ENCODE measurements at regions not wholly inside any gene's neighbourhood (a gene's known extent, or its start where the extent isn't known, plus 50 kb on each side); places are given as distances from the start of the nearest gene placed in this dataset.
A peak's percentile ranks its signal among the peaks of the same experiment; 100 is the strongest.
"Not testable (repeated sequence)": the region's sequence is repeated elsewhere in the genome, so short reads cannot be mapped to it uniquely, and the experiment has no call there.

DNA sequence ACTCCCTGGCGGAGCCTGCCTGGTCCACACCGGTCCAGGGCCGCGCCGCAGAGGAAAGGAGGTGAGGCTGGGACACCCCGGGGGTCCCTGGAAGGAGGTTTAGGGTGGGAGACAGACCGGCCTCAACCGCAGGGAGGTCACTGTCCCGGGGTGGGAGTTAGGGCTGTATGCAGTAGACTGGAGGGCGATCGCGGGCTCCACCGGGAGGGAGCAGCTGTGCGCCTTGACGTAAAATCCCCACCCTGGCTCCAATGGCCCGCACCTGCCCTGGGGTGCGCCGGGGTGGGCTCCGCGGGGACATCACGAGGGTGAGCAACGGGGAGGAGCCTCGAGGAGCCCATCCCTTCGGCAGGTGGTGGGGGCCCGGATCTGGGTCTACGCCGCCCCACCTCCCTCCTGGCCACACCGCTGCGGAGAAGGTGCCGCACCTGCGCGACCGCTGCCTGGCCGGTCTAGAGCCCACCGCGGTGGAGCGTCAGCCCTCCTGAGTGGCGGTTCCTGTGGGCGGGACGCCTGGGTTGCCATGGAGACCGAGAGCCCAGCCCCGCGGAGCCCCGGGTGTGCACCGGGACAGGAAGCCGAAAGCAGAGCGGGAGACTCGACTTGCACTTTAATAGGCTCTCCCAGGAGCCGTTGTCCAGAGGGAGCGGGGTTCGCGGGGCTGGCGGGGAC lies 105.1 kb downstream of the ADRA2C start:
- TF ChIP-seq PKNOX1 (IDR thresholded peaks at IDR 0.05) (peak; percentile 50), NFRKB (IDR thresholded peaks at IDR 0.05) (no peak), FOXA1 (IDR thresholded peaks at IDR 0.05) (no peak), L3MBTL2 (conservative IDR thresholded peaks at IDR 0.05) (no peak)
- ChIA-PET CTCF (no interaction called here), POLR2A (no interaction called here)
- DNase-seq (ENCODE audit: extremely low spot score), result peak; percentile 69

DNA sequence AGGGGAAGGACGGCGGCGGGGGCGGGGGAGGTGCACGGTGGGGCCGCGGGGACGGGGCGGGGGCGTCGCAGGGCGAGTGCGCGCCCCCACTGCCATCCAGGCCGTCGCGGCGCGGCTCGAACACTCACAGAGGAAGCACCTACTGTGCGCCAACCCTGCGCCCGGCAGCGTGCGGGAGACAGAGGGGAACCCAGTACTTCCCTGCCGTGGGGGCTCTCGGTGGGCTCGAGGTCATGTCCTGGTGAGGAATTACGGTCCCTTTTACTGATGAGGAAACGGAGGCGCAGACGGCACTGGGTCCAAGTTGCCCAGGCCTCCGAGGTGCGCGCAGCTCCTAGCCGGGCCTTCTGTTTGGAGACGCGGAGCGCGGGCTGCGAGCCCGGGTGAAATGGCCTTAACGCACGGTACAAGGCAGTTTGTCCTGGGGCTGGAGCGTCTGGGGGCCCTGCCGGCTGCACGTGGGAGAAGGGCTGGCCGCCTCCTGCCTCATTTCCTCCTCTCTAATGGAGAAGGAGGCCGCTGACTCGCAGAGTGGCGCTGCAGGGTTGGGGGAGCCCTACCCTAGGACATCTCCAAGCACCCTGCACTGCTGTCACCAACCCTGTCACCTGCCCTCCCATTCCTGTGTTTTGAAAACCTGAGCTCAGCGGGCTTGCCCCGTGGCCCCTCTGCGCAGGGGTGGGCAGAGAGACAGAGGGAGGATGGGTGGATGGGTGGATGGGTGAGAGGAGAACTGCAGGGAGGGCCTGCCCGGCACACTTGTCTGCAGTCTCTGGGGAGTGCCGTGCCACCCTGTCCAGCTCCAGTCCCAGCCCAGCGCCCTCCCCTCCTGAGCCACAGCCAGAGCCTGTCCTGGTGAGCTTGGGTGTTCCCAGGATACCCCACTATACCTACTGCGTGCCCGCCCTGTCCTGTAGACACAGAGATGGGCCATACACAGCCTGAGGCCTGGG lies 106.0 kb downstream of the ADRA2C start:
- no peak for TF ChIP-seq SUZ12 (IDR thresholded peaks at IDR 0.05)
- POLR2A ChIA-PET, result no interaction called here
- CTCF ChIA-PET, result no interaction called here
- DNase-seq (ENCODE audit: extremely low spot score), result no peak

- TF ChIP-seq SP1 (IDR thresholded peaks at IDR 0.05) (no peak), SUZ12 (IDR thresholded peaks at IDR 0.05) (no peak), FOXA1 (IDR thresholded peaks at IDR 0.05) (no peak), FOXM1 (IDR thresholded peaks at IDR 0.05; ENCODE audit: borderline replicate concordance) (no peak)
- DNase-seq (ENCODE audit: extremely low spot score), result no peak
- ChIA-PET POLR2A (no interaction called here), CTCF (no interaction called here)
Measured at GRCh38 chr4:3872834-3873313, 106.7 kb downstream of the ADRA2C start.

DNA sequence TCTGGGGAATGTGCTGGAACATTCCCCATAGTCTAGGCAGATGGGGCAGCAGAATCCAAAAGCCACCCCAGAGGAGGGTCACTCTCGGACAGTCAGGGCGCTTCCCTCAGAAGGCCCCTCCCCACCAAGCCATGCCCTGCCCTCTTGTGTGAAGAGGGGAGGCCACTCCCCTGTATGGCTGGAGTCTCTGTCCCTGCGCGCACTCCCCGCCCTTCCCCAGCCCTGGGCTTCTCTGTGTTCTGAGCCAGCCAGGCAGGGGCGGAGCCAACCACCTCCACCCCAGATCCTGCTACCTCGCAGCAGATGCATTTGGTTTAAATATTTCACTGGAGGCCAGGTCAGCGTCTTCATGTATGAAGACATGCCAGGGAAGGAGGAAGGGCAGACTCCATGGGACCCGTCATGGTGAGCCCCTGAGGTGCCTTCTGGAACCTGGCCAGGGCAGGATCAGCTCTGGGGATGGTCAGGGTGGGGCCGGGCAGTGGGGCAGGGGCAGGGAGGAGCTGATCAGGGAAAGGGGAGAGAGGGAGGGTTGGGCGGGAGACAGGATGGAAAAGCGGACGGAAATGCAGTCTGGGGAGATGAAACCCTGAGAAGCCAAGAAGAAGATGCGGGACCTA lies 107.3 kb downstream of the ADRA2C start:
- ChIA-PET CTCF (no interaction called here), POLR2A (no interaction called here)
- no peak for DNase-seq (ENCODE audit: extremely low spot score)
- TF ChIP-seq SUZ12 (IDR thresholded peaks at IDR 0.05), result no peak
- no peak for TF ChIP-seq BHLHE40 (IDR thresholded peaks at IDR 0.05; ENCODE audit: borderline replicate concordance)
- TF ChIP-seq PKNOX1 (IDR thresholded peaks at IDR 0.05), result no peak
- no peak for TF ChIP-seq LEF1 (IDR thresholded peaks at IDR 0.05; ENCODE audit: borderline replicate concordance)
- no peak for TF ChIP-seq FOXK2 (IDR thresholded peaks at IDR 0.05)
- TF ChIP-seq L3MBTL2 (conservative IDR thresholded peaks at IDR 0.05), result no peak
- no peak for TF ChIP-seq FOXA1 (IDR thresholded peaks at IDR 0.05)
- TF ChIP-seq ZNF384 (IDR thresholded peaks at IDR 0.05), result no peak
- no peak for TF ChIP-seq NFRKB (IDR thresholded peaks at IDR 0.05)
- no peak for TF ChIP-seq HDGF (IDR thresholded peaks at IDR 0.05; ENCODE audit: borderline replicate concordance)
- no peak for TF ChIP-seq CTBP1 (IDR thresholded peaks at IDR 0.05; ENCODE audit: borderline replicate concordance)
- TF ChIP-seq TARDBP (IDR thresholded peaks at IDR 0.05), result no peak
- no peak for TF ChIP-seq ARNT (IDR thresholded peaks at IDR 0.05)
- TF ChIP-seq FOXM1 (IDR thresholded peaks at IDR 0.05; ENCODE audit: borderline replicate concordance), result no peak
- no peak for TF ChIP-seq SP1 (IDR thresholded peaks at IDR 0.05)
- no peak for TF ChIP-seq ELF4 (IDR thresholded peaks at IDR 0.05)

GRCh38 chr4:3874028-3874415 lies 107.8 kb downstream of the ADRA2C start:
- no peak for TF ChIP-seq BHLHE40 (IDR thresholded peaks at IDR 0.05; ENCODE audit: borderline replicate concordance)
- no peak for TF ChIP-seq SP1 (IDR thresholded peaks at IDR 0.05)
- DNase-seq (ENCODE audit: extremely low spot score), result no peak
- ChIA-PET POLR2A (no interaction called here), CTCF (no interaction called here)

- DNase-seq (ENCODE audit: extremely low spot score), result no peak
- CTCF ChIA-PET, result no interaction called here
- no peak for TF ChIP-seq NFRKB (IDR thresholded peaks at IDR 0.05)
- no peak for TF ChIP-seq SUZ12 (IDR thresholded peaks at IDR 0.05)
- no peak for TF ChIP-seq SP1 (IDR thresholded peaks at IDR 0.05)
- no peak for TF ChIP-seq BHLHE40 (IDR thresholded peaks at IDR 0.05; ENCODE audit: borderline replicate concordance)
- TF ChIP-seq L3MBTL2 (conservative IDR thresholded peaks at IDR 0.05), result no peak
- TF ChIP-seq LEF1 (IDR thresholded peaks at IDR 0.05; ENCODE audit: borderline replicate concordance), result no peak
- TF ChIP-seq CTBP1 (IDR thresholded peaks at IDR 0.05; ENCODE audit: borderline replicate concordance), result no peak
- no peak for TF ChIP-seq FOXK2 (IDR thresholded peaks at IDR 0.05)
- no peak for TF ChIP-seq FOXM1 (IDR thresholded peaks at IDR 0.05; ENCODE audit: borderline replicate concordance)
- POLR2A ChIA-PET, result no interaction called here
Measured at GRCh38 chr4:3874525-3875110, 108.4 kb downstream of the ADRA2C start.

GRCh38 chr4:3875466-3875865 lies 109.3 kb downstream of the ADRA2C start:
- ChIA-PET POLR2A (no interaction called here), CTCF (no interaction called here)
- no peak for TF ChIP-seq CTBP1 (IDR thresholded peaks at IDR 0.05; ENCODE audit: borderline replicate concordance)
- TF ChIP-seq FOXA1 (IDR thresholded peaks at IDR 0.05), result no peak
- TF ChIP-seq L3MBTL2 (conservative IDR thresholded peaks at IDR 0.05), result no peak
- no peak for TF ChIP-seq ELF4 (IDR thresholded peaks at IDR 0.05)
- DNase-seq (ENCODE audit: extremely low spot score), result no peak

GRCh38 chr4:3876057-3876845 lies 110.1 kb downstream of the ADRA2C start:
- POLR2A ChIA-PET; DNase-seq (ENCODE audit: extremely low spot score); CTCF ChIA-PET: not testable (repeated sequence)
